ENCODE measurements at regions not wholly inside any gene's neighbourhood (a gene's known extent, or its start where the extent isn't known, plus 50 kb on each side); places are given as distances from the start of the nearest gene placed in this dataset.

- DNase-seq: no peak
Measured at GRCh38 chr17:69773081-69773480, 301.9 kb upstream of the KCNJ16 start.

GRCh38 chr17:69779378-69780214 is 295.4 kb upstream of the KCNJ16 start:
- no peak for DNase-seq

DNA sequence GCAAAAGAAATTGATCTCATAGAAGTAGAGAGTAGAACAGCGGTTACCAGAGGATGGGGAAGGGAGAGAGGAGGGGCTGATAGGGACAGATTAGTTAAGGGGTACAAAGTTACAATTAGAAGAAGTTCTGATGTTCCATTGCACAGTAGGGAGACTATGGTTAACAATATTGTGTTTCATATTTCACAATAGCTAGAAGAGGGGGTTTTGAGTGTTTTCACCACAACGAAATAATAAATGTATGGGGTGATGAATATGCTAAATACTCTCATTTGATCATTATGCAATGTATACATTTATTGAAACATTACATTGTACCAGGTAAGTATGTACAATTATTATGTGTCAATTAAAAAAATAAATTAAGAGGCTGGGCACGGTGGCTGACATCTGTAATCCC is 291.2 kb upstream of the KCNJ16 start:
- no peak for DNase-seq

- DNase-seq: no peak
Measured at GRCh38 chr17:69788957-69789356, 286.1 kb upstream of the KCNJ16 start.

DNA sequence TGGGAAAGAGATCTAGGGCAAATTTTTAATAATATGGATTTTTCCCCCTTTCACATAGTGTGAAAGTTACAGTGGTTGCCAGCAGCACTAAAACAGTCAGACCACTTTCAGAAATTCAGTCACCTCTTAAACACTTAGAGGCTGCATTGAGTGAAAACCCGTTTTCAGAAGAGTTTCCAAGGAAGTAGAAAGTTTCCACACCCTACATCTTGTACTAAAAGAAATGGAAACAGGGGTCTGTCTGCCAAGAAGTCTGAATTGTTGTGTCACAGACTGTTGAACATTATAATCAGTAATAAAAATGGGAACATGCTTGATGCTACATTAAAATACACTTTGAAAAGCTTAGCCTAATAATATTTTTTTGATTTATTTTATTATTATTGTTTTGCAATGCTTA is 278.9 kb upstream of the KCNJ16 start:
- DNase-seq: no peak

DNA sequence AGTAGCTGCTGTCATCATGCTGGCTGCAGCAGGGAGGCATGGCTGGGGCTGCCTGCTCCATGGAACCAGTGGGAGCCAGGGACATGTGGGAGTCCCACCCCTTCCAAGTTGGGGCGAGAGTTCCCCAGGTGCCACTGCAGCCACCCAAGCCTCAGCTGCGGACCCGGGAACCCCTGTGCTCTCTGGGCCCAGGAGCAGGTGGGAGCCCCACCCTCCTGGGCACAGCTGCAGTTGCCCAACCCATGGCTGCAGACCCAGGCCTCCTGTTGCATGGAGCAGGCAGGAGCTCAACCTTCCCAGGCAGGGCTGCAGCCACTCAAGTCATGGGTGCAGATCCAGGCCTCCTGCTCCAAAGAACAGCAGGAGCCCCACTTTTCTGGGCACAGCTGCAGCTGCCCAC is 274.2 kb upstream of the KCNJ16 start:
- no peak for DNase-seq

GRCh38 chr17:69801368-69801767 is 273.7 kb upstream of the KCNJ16 start:
- DNase-seq: no peak

- no peak for DNase-seq
Measured at GRCh38 chr17:69802045-69802740, 272.8 kb upstream of the KCNJ16 start.

DNA sequence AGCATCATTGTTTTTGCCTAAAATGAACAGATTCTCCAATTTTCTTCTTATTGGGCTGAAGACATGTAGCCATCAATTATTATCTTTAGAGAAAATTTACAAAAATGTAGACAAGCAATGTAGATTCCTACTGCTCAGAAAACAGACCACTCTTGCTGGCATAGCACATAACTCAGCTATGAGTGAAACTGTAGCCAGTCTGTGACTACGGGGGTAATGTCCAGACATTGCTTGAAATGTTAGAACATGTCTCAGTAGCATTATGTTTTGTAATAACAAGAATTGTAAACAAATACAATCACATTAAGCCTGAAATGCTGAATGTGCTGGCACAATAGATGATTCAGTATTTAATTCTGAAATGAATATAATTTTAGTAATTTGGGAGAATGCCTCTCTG is 265.7 kb upstream of the KCNJ16 start:
- no peak for DNase-seq

DNA sequence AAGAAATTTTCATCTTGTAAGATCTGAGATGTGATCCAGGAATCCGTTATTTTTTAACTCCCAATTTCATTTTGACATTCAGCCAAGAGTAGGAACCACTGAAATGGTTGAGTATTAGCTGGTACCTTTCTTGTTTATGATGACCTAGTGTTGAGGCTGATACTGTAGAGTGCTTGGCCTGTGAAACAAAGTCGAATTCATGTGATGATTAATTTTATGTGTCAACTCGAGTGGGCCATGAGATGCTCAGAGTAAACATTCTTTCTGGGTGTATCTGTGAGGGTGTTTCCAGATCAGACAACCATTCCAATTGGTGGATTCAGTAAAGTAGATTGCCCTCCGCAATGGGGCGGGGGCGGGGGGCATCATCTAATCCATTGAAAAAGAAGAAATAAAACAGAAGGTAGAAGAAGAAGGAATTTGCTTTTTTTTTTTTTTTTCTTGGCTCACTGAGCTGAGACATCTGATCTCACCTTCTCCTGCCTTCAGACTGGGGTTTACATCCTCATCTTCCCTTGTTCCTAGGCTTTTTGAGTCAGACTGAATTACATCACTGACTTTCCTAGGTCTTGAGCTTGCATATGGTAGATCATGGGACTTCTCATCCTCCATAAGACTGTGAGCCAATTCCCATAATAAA is 264.6 kb upstream of the KCNJ16 start:
- peak; percentile 17 for DNase-seq

DNA sequence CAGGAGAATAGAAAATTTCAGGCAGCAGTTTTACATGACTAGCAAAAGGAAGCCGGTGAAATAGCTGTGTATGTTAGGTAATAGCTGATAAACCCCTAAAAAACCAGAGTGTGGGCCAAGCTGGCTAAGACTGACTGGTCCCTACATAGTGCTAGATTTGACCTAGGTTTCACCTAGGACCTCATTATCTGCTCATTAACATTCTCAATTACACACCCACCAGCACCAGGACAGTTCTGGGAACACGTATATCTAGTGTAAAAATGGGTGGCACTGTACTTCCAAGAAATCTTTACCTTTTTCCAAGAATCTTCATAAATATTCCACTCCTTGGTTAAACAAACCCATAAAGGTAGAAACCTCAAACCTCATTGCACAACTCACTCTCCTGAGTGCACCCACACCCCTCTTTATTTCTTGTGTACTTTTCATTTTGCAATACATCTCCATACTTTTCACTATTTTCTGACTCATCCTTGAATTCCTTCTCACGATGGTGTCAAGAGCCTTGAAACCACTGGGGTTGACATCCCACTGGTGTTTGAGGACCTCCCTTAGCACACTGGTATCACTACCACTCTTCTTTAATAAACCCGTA is 262.7 kb upstream of the KCNJ16 start:
- DNase-seq: no peak

- DNase-seq: no peak
Measured at GRCh38 chr17:69814031-69814430, 261.0 kb upstream of the KCNJ16 start.

GRCh38 chr17:69815406-69815805 is 259.6 kb upstream of the KCNJ16 start:
- no peak for DNase-seq

DNA sequence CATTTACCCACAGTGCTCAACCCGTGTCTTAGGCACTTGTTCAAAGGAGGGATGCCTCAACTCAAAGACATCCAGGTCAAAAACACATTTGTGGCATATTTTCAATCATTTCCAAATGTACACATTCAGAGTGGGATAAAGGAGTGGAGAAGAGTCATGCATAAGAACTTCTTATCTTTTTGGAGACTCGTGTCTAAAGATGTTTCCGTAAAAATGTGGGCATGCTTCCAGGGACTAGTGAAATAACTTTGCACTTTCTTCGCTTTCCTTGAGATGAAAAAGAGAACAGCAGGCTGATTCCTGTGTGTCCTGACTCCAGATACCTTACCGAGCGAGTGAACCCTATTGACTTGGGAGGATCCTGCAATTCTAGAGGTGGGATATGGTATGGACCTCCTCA is 256.6 kb upstream of the KCNJ16 start:
- no peak for DNase-seq

GRCh38 chr17:69819316-69820087 is 255.5 kb upstream of the KCNJ16 start:
- no peak for DNase-seq

DNA sequence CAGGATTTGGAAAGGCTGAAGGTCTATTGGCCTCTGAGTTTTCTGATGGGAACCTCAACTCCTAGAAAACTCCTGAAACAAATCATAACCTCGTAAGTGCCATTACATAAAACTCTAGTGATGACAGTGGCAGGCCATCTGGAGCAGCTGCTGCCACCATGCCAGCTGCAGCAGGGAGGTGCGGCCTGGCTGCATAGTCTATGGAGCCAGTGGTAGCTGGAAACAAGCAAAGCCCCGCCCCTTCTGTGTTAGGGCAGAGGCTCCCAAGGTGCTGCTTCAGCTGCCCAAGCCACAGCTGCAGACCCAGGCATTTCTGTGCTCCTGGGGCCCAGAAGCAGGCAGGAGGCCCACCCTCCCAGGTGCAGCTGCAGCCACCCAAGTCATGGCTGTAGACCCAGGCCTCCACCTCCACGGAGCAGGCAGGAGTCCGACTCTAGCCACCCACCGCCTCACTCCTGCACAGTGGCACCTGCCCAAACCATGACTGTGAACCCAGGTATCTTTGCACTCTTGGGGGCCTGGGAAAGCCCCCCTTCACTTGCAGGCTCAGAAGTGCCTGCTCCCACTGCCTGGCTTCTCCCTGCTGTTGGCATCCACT is 254.1 kb upstream of the KCNJ16 start:
- DNase-seq: no peak

DNA sequence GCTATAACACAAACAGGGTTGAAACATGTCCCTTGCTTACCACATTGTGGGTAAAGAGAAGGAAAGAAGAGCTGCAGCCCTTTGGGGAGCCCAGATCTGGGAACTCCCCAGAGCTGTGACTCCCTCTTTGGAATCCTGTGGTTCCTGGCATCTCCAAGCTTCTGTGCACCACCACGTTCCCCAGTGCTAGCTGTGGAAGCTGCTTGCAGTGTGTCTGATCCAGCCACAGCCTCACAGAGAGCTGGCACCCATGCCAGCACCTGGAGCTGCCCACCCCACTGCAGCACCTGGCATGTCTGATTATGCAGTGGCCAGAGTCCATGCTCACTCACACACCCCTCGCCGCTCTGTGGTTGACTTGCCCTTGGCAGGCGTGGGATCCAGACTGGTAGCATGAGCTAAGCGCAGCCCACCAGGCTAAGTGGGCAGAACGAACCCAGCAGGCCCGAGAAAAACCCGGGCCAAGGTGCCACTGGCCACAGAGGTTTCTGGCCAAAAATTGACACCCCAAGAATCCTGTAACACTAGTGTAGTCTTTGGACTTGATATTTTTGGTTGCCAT is 252.6 kb upstream of the KCNJ16 start:
- no peak for DNase-seq

DNA sequence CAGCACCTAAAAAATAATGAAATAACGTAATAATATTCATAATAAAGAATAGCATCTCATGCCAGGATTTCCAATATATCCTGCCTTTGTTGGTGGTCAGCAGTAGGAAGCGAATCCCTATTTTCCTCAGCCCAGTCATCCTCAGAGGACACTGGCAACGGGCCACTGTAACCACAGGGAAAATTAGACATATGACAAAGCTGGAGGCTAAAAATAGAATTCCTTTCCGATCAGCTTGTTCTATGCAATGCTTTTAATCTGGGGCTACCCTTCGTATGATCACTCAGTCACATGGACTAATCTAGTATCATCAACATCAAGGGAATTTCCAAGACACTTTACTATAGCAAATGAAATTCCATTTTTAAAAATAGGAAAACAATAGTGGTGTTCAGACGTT is 246.9 kb upstream of the KCNJ16 start:
- no peak for DNase-seq

DNA sequence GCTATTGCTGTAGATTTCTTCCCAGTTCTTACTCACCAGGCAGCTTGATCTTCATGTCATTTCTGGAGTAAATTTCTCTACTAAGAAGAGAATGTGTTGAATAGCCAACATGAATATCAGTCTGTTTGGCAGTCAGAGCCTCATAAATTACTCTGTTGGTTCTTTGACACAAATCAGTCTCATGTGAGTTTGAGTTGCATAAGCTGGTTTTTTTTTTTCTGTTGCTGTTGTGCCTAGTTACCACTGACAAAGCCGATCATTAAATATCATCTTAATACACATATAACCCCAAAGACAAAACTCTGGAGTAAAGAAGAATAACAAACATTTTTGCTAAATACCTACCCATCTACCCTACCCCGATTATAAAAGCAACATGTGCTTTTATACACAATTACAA is 240.5 kb upstream of the KCNJ16 start:
- no peak for DNase-seq

- no peak for DNase-seq
Measured at GRCh38 chr17:69851736-69852135, 223.3 kb upstream of the KCNJ16 start.

DNA sequence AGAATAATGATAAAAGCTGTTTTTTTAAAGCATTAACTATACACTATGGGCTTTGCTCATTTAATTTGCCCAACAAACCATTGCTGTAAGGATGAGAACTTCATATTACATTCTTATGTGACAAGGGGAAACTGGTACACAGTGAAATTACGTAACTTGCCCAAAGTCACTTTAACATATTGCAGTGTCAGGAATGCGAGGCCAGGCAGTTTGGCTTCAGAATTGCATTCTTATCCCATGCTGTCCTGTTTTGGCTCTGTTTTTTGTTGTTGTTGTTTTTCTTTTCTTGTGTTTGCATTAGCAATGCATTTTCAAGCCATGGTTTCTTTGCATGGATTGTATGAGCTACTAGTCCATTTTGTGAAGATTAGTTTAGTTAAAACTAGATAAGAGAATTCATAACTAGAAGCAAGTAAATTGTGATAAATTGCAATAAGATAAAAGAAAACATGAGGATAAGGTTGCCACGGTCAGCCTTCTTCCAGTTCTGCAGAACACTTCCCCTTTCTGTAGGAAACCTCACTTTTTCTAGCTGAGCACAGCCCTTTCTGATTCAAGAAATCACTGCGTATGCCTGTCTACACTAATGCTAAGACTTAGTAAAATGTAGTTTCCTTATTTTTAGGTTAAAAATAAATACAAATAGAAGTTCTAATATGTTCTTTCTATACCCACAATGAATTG is 221.3 kb upstream of the KCNJ16 start:
- DNase-seq: no peak
